ENCODE measurements at regions not wholly inside any gene's neighbourhood (a gene's known extent, or its start where the extent isn't known, plus 50 kb on each side); places are given as distances from the start of the nearest gene placed in this dataset.

DNA sequence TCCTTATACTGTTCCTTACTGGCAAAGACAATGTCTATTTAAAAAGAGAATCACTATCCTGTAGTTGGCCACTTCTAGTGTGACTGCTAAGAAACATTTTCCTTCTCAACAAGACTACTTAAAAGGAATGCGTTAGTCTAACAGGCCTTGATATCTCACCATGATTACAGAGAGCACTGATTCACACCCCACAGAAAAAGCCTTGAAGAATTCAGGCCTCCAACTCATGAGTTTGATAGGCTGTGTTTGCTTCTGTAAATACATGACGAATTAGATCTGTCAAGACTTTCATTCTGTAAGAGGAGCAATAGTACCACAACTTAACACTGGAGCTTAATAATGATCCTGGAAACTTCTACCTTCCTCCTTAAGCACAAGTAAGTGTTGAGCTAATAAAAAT is 432.8 kb upstream of the NR2F2 start:
- no peak overlapping the region for H3K27ac ChIP-seq
- no peak overlapping the region for H3K4me2 ChIP-seq
- no peaks in the 10 kb centered on the region for H4K20me1 ChIP-seq
- TF ChIP-seq Cebpa-rat (IDR thresholded peaks at IDR 0.05) = no peak
- H3K4me1 ChIP-seq = no peaks in the 10 kb centered on the region
- no peaks in the 10 kb centered on the region for H3K27me3 ChIP-seq
- no peaks in the 10 kb centered on the region for H3K36me3 ChIP-seq
- no peak overlapping the region for H3K4me3 ChIP-seq
- no peak overlapping the region for H3K9ac ChIP-seq
- no peaks in the 10 kb centered on the region for H3K9me3 ChIP-seq

- no peak for TF ChIP-seq Cebpa-rat (IDR thresholded peaks at IDR 0.05)
- no peaks in the 10 kb centered on the region for H3K4me1 ChIP-seq
- no peak overlapping the region for H3K4me2 ChIP-seq
- no peaks in the 10 kb centered on the region for H3K36me3 ChIP-seq
- H3K27me3 ChIP-seq = no peaks in the 10 kb centered on the region
- H3K9me3 ChIP-seq = no peaks in the 10 kb centered on the region
- no peak overlapping the region for H3K4me3 ChIP-seq
- H4K20me1 ChIP-seq = no peaks in the 10 kb centered on the region
- H3K9ac ChIP-seq = no peak overlapping the region
- H3K27ac ChIP-seq = no peak overlapping the region
Measured at GRCh38 chr15:95898761-95899160, 431.7 kb upstream of the NR2F2 start.

- Histone ChIP-seq H4K20me1 (no peaks in the 10 kb centered on the region), H3K4me1 (no peaks in the 10 kb centered on the region), H3K4me2 (no peak overlapping the region), H3K36me3 (no peaks in the 10 kb centered on the region), H3K4me3 (no peak overlapping the region), H3K27me3 (no peaks in the 10 kb centered on the region), H3K27ac (no peak overlapping the region), H3K9me3 (no peaks in the 10 kb centered on the region), H3K9ac (no peak overlapping the region)
- TF ChIP-seq Cebpa-rat (IDR thresholded peaks at IDR 0.05) = no peak
Measured at GRCh38 chr15:95901271-95901670, 429.2 kb upstream of the NR2F2 start.

GRCh38 chr15:95902606-95903005 is 427.9 kb upstream of the NR2F2 start:
- TF ChIP-seq Cebpa-rat (IDR thresholded peaks at IDR 0.05) = no peak
- H3K4me3 ChIP-seq = no peak overlapping the region
- no peak overlapping the region for H3K27ac ChIP-seq
- H3K4me1 ChIP-seq = no peaks in the 10 kb centered on the region
- no peaks in the 10 kb centered on the region for H3K9me3 ChIP-seq
- H4K20me1 ChIP-seq = no peaks in the 10 kb centered on the region
- H3K9ac ChIP-seq = no peak overlapping the region
- H3K36me3 ChIP-seq = no peaks in the 10 kb centered on the region
- no peak overlapping the region for H3K4me2 ChIP-seq
- no peaks in the 10 kb centered on the region for H3K27me3 ChIP-seq

DNA sequence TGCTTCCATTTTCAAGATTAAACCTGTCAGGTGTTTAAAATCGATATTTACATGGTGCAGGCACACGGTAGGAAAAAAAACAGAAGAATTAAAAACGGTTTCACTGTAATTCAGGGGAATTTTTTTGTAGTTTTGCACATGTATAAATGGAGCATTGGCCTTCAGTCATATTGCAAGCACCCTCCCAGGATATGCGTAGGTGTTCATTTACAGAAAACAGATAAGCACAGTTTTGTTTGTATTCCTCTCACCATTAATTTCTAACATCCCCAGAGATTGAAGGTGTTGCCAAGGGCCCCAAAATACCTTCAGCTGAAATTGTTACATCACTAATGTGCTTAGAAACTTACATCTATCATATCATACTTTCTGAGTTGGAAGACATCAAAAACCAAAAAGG is 427.1 kb upstream of the NR2F2 start:
- no peaks in the 10 kb centered on the region for H3K36me3 ChIP-seq
- no peaks in the 10 kb centered on the region for H3K27me3 ChIP-seq
- no peak overlapping the region for H3K4me2 ChIP-seq
- H3K4me3 ChIP-seq = no peak overlapping the region
- H3K27ac ChIP-seq = no peak overlapping the region
- H3K4me1 ChIP-seq = no peaks in the 10 kb centered on the region
- no peak overlapping the region for H3K9ac ChIP-seq
- no peak for TF ChIP-seq Cebpa-rat (IDR thresholded peaks at IDR 0.05)
- H3K9me3 ChIP-seq = no peaks in the 10 kb centered on the region
- no peaks in the 10 kb centered on the region for H4K20me1 ChIP-seq

DNA sequence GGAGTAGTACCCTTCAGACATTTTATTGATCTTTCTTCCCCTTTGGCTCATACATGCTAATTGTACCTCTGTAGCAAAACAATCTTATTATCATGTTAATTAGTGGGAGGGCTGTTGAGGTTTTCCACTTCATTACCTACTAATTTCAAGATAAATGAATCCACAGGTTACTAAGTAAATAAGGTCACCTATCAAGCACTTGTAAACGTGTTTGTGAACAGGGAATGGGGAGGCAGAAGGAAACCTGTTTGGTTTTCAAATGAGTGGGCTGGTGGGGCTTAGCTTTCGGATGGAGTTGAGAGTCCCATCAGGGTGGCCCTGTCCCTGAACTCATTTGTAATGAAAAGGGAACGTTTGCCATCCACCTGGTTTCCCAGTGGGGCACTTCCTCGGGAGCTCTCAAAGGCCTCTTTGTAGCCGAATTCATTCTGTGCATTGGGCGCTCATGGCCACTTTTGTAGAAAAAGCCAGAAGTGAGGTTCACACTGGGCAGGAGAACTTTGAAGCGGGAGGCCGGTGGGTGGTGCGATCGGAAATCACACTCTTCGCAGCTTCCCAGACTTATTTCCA is 419.8 kb upstream of the NR2F2 start:
- Histone ChIP-seq H3K4me1 (no peaks in the 10 kb centered on the region), H3K27me3 (no peaks in the 10 kb centered on the region), H3K27ac (no peak overlapping the region), H3K9ac (no peak overlapping the region), H4K20me1 (no peaks in the 10 kb centered on the region), H3K4me2 (no peak overlapping the region), H3K36me3 (no peaks in the 10 kb centered on the region), H3K9me3 (no peaks in the 10 kb centered on the region), H3K4me3 (no peak overlapping the region)
- no peak for TF ChIP-seq Cebpa-rat (IDR thresholded peaks at IDR 0.05)

GRCh38 chr15:95911570-95912279 is 418.8 kb upstream of the NR2F2 start:
- no peaks in the 10 kb centered on the region for H3K9me3 ChIP-seq
- TF ChIP-seq Cebpa-rat (IDR thresholded peaks at IDR 0.05) = no peak
- no peak overlapping the region for H3K4me2 ChIP-seq
- no peaks in the 10 kb centered on the region for H3K27me3 ChIP-seq
- H4K20me1 ChIP-seq = no peaks in the 10 kb centered on the region
- no peaks in the 10 kb centered on the region for H3K4me1 ChIP-seq
- H3K36me3 ChIP-seq = no peaks in the 10 kb centered on the region
- no peak overlapping the region for H3K4me3 ChIP-seq
- H3K9ac ChIP-seq = no peak overlapping the region
- no peak overlapping the region for H3K27ac ChIP-seq

GRCh38 chr15:95912280-95912625 is 418.2 kb upstream of the NR2F2 start:
- Histone ChIP-seq H3K9me3 (no peaks in the 10 kb centered on the region), H3K27ac (no peak overlapping the region), H3K27me3 (no peaks in the 10 kb centered on the region), H3K36me3 (no peaks in the 10 kb centered on the region), H3K4me2 (no peak overlapping the region), H3K9ac (no peak overlapping the region), H3K4me3 (no peak overlapping the region), H3K4me1 (no peaks in the 10 kb centered on the region), H4K20me1 (no peaks in the 10 kb centered on the region)
- TF ChIP-seq Cebpa-rat (IDR thresholded peaks at IDR 0.05) = no peak

GRCh38 chr15:95912728-95913127 is 417.8 kb upstream of the NR2F2 start:
- Histone ChIP-seq H3K27me3 (no peaks in the 10 kb centered on the region), H3K9me3 (no peaks in the 10 kb centered on the region)
- no peak for TF ChIP-seq Cebpa-rat (IDR thresholded peaks at IDR 0.05)

GRCh38 chr15:95916568-95916967 is 413.9 kb upstream of the NR2F2 start:
- H3K4me2 ChIP-seq = no peak overlapping the region
- no peak overlapping the region for H3K4me3 ChIP-seq
- no peak overlapping the region for H3K9ac ChIP-seq
- no peak for TF ChIP-seq Cebpa-rat (IDR thresholded peaks at IDR 0.05)
- H3K36me3 ChIP-seq = no peaks in the 10 kb centered on the region
- no peaks in the 10 kb centered on the region for H4K20me1 ChIP-seq
- H3K4me1 ChIP-seq = no peaks in the 10 kb centered on the region
- H3K9me3 ChIP-seq = no peaks in the 10 kb centered on the region
- no peaks in the 10 kb centered on the region for H3K27me3 ChIP-seq
- no peak overlapping the region for H3K27ac ChIP-seq

More at GRCh38 chr15:95912728-95913127, 417.8 kb upstream of the NR2F2 start:
- H3K4me1 ChIP-seq = no peaks in the 10 kb centered on the region
- no peaks in the 10 kb centered on the region for H3K36me3 ChIP-seq
- no peak overlapping the region for H3K27ac ChIP-seq
- H4K20me1 ChIP-seq = no peaks in the 10 kb centered on the region
- H3K9ac ChIP-seq = no peak overlapping the region
- no peak overlapping the region for H3K4me3 ChIP-seq
- H3K4me2 ChIP-seq = no peak overlapping the region

DNA sequence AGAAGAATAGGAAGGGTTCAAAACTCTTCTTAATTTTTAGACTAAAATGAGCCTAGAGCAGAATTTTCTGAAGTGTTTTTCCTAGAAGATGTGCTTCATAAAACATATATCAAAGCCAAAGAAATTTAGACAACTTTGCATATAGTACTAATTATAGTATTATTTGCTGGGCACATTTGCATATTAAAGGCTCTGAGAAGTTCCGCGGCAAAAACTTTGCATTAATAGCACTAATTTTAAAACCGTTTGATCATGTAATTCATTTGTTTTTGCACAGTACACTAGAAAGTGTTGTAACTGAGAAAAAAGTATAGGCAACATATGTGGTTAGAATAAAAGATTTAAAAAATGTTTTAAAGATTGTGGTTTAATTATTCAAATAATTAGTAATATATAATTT is 412.0 kb upstream of the NR2F2 start:
- Histone ChIP-seq H3K4me3 (no peak overlapping the region), H3K36me3 (no peaks in the 10 kb centered on the region), H3K27ac (no peak overlapping the region), H4K20me1 (no peaks in the 10 kb centered on the region), H3K9ac (no peak overlapping the region), H3K27me3 (no peaks in the 10 kb centered on the region), H3K9me3 (no peaks in the 10 kb centered on the region), H3K4me2 (no peak overlapping the region), H3K4me1 (no peaks in the 10 kb centered on the region)
- TF ChIP-seq Cebpa-rat (IDR thresholded peaks at IDR 0.05) = no peak

Measured in BLaER1 (cell line).